GM23248 (cell line): ENCODE measurements at regions not wholly inside any gene's neighbourhood (a gene's known extent, or its start where the extent isn't known, plus 50 kb on each side); places are given as distances from the start of the nearest gene placed in this dataset.

ENCODE experiments used
- EZH2 ChIP-seq: fragments of 200-600 bp; sonication (generic); IDR thresholded peaks from 2 replicates; pipeline ENCODE4 v1.6.1; 2018; ENCODE audit warnings: antibody characterized with exemption, mild to moderate bottlenecking; ENCODE audit not compliant: insufficient read depth, poor library complexity, severe bottlenecking
- EZH2phosphoT487 ChIP-seq: fragments of 200-600 bp; sonication (generic); IDR thresholded peaks from 2 replicates; pipeline ENCODE4 v1.6.1; 2018; ENCODE audit warnings: antibody characterized with exemption, moderate library complexity, mild to moderate bottlenecking, low read depth; ENCODE audit not compliant: insufficient read depth

GRCh38 chr17:55833306-55833705, 82.5 kb downstream of the PCTP start:
- TF ChIP-seq EZH2 (no peak), EZH2phosphoT487 (no peak)
